IMR-90 (cell line): ENCODE measurements at regions not wholly inside any gene's neighbourhood (a gene's known extent, or its start where the extent isn't known, plus 50 kb on each side); places are given as distances from the start of the nearest gene placed in this dataset.

Source experiments
- ATAC-seq: fragments of 200-7000 bp; cut with Tn5 transposase; 2 replicates; pipeline ENCODE4 v1.9.1; 2020; ENCODE audit warnings: low read depth, mild to moderate bottlenecking, moderate library complexity
- BruUV-seq: library from RNA; stranded (reverse); fragments of 400-500 nt; replicated peaks from 2 replicates; lab custom pipeline; 2021; lab: Mats Ljungman, UMichigan
- CTCF ChIA-PET: fragments of 300-600 bp; formaldehyde crosslinking; extraction: SDS; loops from one replicate; lab custom pipeline; 2021; ENCODE audit warnings: antibody characterized with exemption; lab: Yijun Ruan, JAX
- POLR2A ChIA-PET: fragments of 300-600 bp; sonication (Branson Sonifier 250); formaldehyde crosslinking; loops from one replicate; lab custom pipeline; 2022; ENCODE audit warnings: antibody characterized with exemption; ENCODE audit not compliant: unreplicated experiment; lab: Charles Lee
- DNase-seq: peaks from one replicate; pipeline ENCODE4 v3.0.0; 2013
- H2AFZ ChIP-seq: replicated peaks from 2 replicates; pipeline ENCODE3; 2013; ENCODE audit warnings: low read length, mild to moderate bottlenecking; ENCODE audit not compliant: poor library complexity
- H2AK5ac ChIP-seq: 2 replicates; pipeline ENCODE4 v1.6.1; 2013; ENCODE audit warnings: low read depth, low read length, inconsistent platforms
- H2AK9ac ChIP-seq: replicated peaks from 2 replicates; pipeline ENCODE3; 2013; ENCODE audit warnings: mild to moderate bottlenecking, low read depth, low read length, moderate library complexity; ENCODE audit not compliant: poor library complexity
- H2BK120ac ChIP-seq: 2 replicates; pipeline ENCODE4 v1.6.1; 2013; ENCODE audit warnings: low read depth, low read length, inconsistent platforms
- H2BK15ac ChIP-seq: 3 replicates; pipeline ENCODE4 v1.6.1; 2013; ENCODE audit warnings: low read depth, low read length, inconsistent platforms
- H2BK20ac ChIP-seq: 2 replicates; pipeline ENCODE4 v1.6.1; 2013; ENCODE audit warnings: low read depth, mild to moderate bottlenecking, inconsistent platforms, low read length, moderate library complexity
- H2BK5ac ChIP-seq: 2 replicates; pipeline ENCODE4 v1.6.1; 2013; ENCODE audit warnings: mild to moderate bottlenecking, low read depth, low read length, inconsistent platforms; ENCODE audit not compliant: poor library complexity, severe bottlenecking
- H3K14ac ChIP-seq: replicated peaks from 2 replicates; pipeline ENCODE4 v1.6.1; 2013; ENCODE audit warnings: low read depth, low read length, inconsistent platforms
- H3K18ac ChIP-seq: 2 replicates; pipeline ENCODE4 v1.6.1; 2013; ENCODE audit warnings: low read depth, low read length, control low read depth
- H3K23ac ChIP-seq: 2 replicates; pipeline ENCODE4 v1.6.1; 2013; ENCODE audit warnings: low read depth, low read length, inconsistent platforms
- H3K27ac ChIP-seq: 2 replicates; pipeline ENCODE4 v1.5.1; 2013; ENCODE audit warnings: mild to moderate bottlenecking, control low read depth, low read length; ENCODE audit not compliant: insufficient read depth
- H3K27me3 ChIP-seq: 2 replicates; pipeline ENCODE4 v1.6.1; 2013; ENCODE audit warnings: low read length; ENCODE audit not compliant: control insufficient read depth, insufficient read depth
- H3K36me3 ChIP-seq: 2 replicates; pipeline ENCODE4 v1.6.1; 2013; ENCODE audit warnings: low read length, mixed read lengths; ENCODE audit not compliant: control insufficient read depth, insufficient read depth
- H3K4ac ChIP-seq: 2 replicates; pipeline ENCODE4 v1.6.1; 2013; ENCODE audit warnings: low read depth, low read length, inconsistent platforms
- H3K4me1 ChIP-seq: 2 replicates; pipeline ENCODE4 v1.6.1; 2013; ENCODE audit warnings: low read length, mixed read lengths; ENCODE audit not compliant: control insufficient read depth, insufficient read depth
- H3K4me2 ChIP-seq: 2 replicates; pipeline ENCODE4 v1.6.1; 2013; ENCODE audit warnings: low read depth, mild to moderate bottlenecking, control low read depth, low read length, moderate library complexity
- H3K4me3 ChIP-seq: 2 replicates; pipeline ENCODE4 v1.5.1; 2013; ENCODE audit warnings: low read depth, mild to moderate bottlenecking, control low read depth, low read length, moderate library complexity; ENCODE audit not compliant: insufficient read depth
- H3K56ac ChIP-seq: 2 replicates; pipeline ENCODE4 v1.6.1; 2013; ENCODE audit warnings: low read length, inconsistent platforms; ENCODE audit not compliant: insufficient read depth; ENCODE audit errors: extremely low read depth
- H3K79me1 ChIP-seq, 2 experiments: 2 replicates each; pipeline ENCODE4 v1.6.1; 2013; ENCODE audit warnings: low read length in 2 of 2, inconsistent platforms in 1 of 2, low read depth in 1 of 2
- H3K9ac ChIP-seq: 2 replicates; pipeline ENCODE4 v1.6.1; 2013; ENCODE audit warnings: low read depth, low read length, control low read depth
- H3K9me1 ChIP-seq: 2 replicates; pipeline ENCODE4 v1.6.1; 2013; ENCODE audit warnings: low read length, inconsistent platforms; ENCODE audit not compliant: insufficient read depth
- H3K9me3 ChIP-seq: 2 replicates; pipeline ENCODE4 v1.6.1; 2013; ENCODE audit warnings: low read length; ENCODE audit not compliant: control insufficient read depth, insufficient read depth
- H4K20me1 ChIP-seq: 2 replicates; pipeline ENCODE4 v1.6.1; 2013; ENCODE audit warnings: low read length, inconsistent platforms; ENCODE audit not compliant: insufficient read depth
- H4K5ac ChIP-seq: 2 replicates; pipeline ENCODE4 v1.6.1; 2013; ENCODE audit warnings: mild to moderate bottlenecking, low read depth, low read length, control low read depth
- H4K8ac ChIP-seq, 2 experiments: 2 replicates each; pipeline ENCODE4 v1.6.1; 2013; ENCODE audit warnings: low read depth in 2 of 2, low read length in 2 of 2, control low read depth in 1 of 2, inconsistent platforms in 1 of 2
- H4K91ac ChIP-seq: 2 replicates; pipeline ENCODE4 v1.6.1; 2013; ENCODE audit warnings: low read depth, low read length, inconsistent platforms; ENCODE audit not compliant: insufficient read depth
- BHLHE40 ChIP-seq: fragments of 150-350 bp; IDR thresholded peaks from 2 replicates; pipeline ENCODE4 v1.6.1; 2016; ENCODE audit warnings: mild to moderate bottlenecking, low read depth, low read length
- CEBPB ChIP-seq: IDR thresholded peaks from 2 replicates; pipeline ENCODE4 v1.6.1; 2012; ENCODE audit warnings: low read depth, low read length, improper control_type of control experiment
- CHD1 ChIP-seq: IDR thresholded peaks from 2 replicates; pipeline ENCODE4 v1.6.1; 2012; ENCODE audit warnings: low read depth, low read length, improper control_type of control experiment
- FOS ChIP-seq: fragments of 150-350 bp; IDR thresholded peaks from 2 replicates; pipeline ENCODE4 v1.6.1; 2016; ENCODE audit warnings: low read depth, low read length
- MAZ ChIP-seq: IDR thresholded peaks from 2 replicates; pipeline ENCODE4 v1.6.1; 2012; ENCODE audit warnings: low read depth, mild to moderate bottlenecking, low read length, improper control_type of control experiment, moderate library complexity, borderline replicate concordance
- MXI1 ChIP-seq: IDR thresholded peaks from 2 replicates; pipeline ENCODE4 v1.6.1; 2012; ENCODE audit warnings: low read depth, mild to moderate bottlenecking, low read length, moderate library complexity, borderline replicate concordance
- NFE2L2 ChIP-seq: fragments of 150-350 bp; IDR thresholded peaks from 2 replicates; pipeline ENCODE4 v1.6.1; 2016; ENCODE audit warnings: low read depth, mild to moderate bottlenecking, low read length
- POLR2A ChIP-seq: IDR thresholded peaks from 2 replicates; pipeline ENCODE4 v1.6.1; 2012; ENCODE audit warnings: mild to moderate bottlenecking, low read depth, low read length
- RAD21 ChIP-seq: IDR thresholded peaks from 2 replicates; pipeline ENCODE4 v1.6.1; 2012; ENCODE audit warnings: low read length, improper control_type of control experiment
- RCOR1 ChIP-seq: IDR thresholded peaks from 2 replicates; pipeline ENCODE4 v1.6.1; 2012; ENCODE audit warnings: mild to moderate bottlenecking, low read length, improper control_type of control experiment; ENCODE audit not compliant: insufficient replicate concordance
- SMC3 ChIP-seq: fragments of 150-350 bp; IDR thresholded peaks from 2 replicates; pipeline ENCODE4 v1.6.1; 2016; ENCODE audit warnings: low read depth, mild to moderate bottlenecking, antibody characterized with exemption, low read length, moderate library complexity
- WGBS, 2 experiments: methylation state at CpG; one replicate each; pipeline versions ENCODE4 v1.1.5 to v1.1.7; 2013; ENCODE audit warnings: missing lambda C conversion rate in 2 of 2; ENCODE audit not compliant: insufficient read length in 1 of 2; ENCODE audit errors: extremely low coverage in 2 of 2; 5-methylcytosine and 5-hydroxymethylcytosine counted together
- dilution Hi-C: fragments of 300-500 bp; cut with HindIII; formaldehyde crosslinking; loops from one replicate; pipeline ENCODE4 v1.14.3; 2018; ENCODE audit warnings: low sequenced_read_pairs; ENCODE audit not compliant: unreplicated experiment
- in situ Hi-C: fragments of 300-500 bp; cut with MboI; formaldehyde crosslinking; loops from 3 replicates; pipeline ENCODE4 v1.14.3; 2019; ENCODE audit warnings: low sequenced_read_pairs, inconsistent platforms, mixed read lengths
- intact Hi-C: fragments of 100-400 bp; cut with micrococcal nuclease; formaldehyde crosslinking; loops from 2 replicates; pipeline ENCODE4 v1.10.0; 2022
- TF ChIP-seq, protein P1 (sequence below): fragments of 150-350 bp; IDR thresholded peaks from 2 replicates; pipeline ENCODE4 v1.6.1; 2016; ENCODE audit warnings: low read depth, mild to moderate bottlenecking, low read length, moderate library complexity, borderline replicate concordance
- TF ChIP-seq, protein P2 (sequence below): conservative IDR thresholded peaks from 2 replicates; pipeline ENCODE4 v1.5.1; 2012; ENCODE audit warnings: mild to moderate bottlenecking, low read depth, low read length, improper control_type of control experiment

DNA sequence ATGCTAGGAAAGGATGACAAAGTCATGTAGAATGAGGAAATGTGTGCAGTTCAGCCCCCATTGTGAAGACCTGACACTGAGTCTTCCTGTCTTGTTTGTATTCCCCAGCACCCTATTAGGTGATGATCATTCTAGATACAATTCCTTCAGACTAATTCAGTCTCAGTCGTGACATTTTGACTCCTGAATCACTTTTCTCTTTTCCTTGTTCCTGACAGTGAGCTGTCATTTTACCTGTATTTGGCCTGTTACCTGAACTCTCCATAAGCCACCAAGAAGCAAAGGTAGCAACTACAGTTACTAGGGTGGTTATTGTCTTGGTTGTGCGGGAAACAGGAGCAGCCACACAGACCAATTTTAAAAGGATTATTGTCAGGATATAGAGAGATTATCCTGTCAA lies 111.4 kb upstream of the TAC1 start:
- H3K4ac ChIP-seq: no peak overlapping the region
- BruUV-seq: no TSS peak
- no peaks in the 10 kb centered on the region for H3K4me1 ChIP-seq
- ChIA-PET CTCF (no interaction called here), POLR2A (no interaction called here)
- H4K5ac ChIP-seq: no peak overlapping the region
- H3K27ac ChIP-seq: no peak overlapping the region
- ATAC-seq (no peak), DNase-seq (no peak)
- TF ChIP-seq CHD1: no peak
- TF ChIP-seq CEBPB: no peak
- TF ChIP-seq, protein P1, sequence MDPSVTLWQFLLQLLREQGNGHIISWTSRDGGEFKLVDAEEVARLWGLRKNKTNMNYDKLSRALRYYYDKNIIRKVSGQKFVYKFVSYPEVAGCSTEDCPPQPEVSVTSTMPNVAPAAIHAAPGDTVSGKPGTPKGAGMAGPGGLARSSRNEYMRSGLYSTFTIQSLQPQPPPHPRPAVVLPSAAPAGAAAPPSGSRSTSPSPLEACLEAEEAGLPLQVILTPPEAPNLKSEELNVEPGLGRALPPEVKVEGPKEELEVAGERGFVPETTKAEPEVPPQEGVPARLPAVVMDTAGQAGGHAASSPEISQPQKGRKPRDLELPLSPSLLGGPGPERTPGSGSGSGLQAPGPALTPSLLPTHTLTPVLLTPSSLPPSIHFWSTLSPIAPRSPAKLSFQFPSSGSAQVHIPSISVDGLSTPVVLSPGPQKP: no peak
- no peak for TF ChIP-seq BHLHE40
- TF ChIP-seq POLR2A: no peak
- no peak for TF ChIP-seq RAD21
- TF ChIP-seq, protein P2, sequence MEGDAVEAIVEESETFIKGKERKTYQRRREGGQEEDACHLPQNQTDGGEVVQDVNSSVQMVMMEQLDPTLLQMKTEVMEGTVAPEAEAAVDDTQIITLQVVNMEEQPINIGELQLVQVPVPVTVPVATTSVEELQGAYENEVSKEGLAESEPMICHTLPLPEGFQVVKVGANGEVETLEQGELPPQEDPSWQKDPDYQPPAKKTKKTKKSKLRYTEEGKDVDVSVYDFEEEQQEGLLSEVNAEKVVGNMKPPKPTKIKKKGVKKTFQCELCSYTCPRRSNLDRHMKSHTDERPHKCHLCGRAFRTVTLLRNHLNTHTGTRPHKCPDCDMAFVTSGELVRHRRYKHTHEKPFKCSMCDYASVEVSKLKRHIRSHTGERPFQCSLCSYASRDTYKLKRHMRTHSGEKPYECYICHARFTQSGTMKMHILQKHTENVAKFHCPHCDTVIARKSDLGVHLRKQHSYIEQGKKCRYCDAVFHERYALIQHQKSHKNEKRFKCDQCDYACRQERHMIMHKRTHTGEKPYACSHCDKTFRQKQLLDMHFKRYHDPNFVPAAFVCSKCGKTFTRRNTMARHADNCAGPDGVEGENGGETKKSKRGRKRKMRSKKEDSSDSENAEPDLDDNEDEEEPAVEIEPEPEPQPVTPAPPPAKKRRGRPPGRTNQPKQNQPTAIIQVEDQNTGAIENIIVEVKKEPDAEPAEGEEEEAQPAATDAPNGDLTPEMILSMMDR: no peak
- no peak for TF ChIP-seq MXI1
- TF ChIP-seq MAZ: no peak
- no peak for TF ChIP-seq SMC3
- TF ChIP-seq NFE2L2: no peak
- no peak for TF ChIP-seq FOS
- TF ChIP-seq RCOR1: no peak
- H2BK5ac ChIP-seq: no peak overlapping the region
- no peak overlapping the region for H3K4me3 ChIP-seq
- no peaks in the 10 kb centered on the region for H3K79me1 ChIP-seq
- dilution Hi-C loops: no loop called here
- no peak overlapping the region for H3K14ac ChIP-seq
- H3K23ac ChIP-seq: no peak overlapping the region
- H2BK120ac ChIP-seq: no peak overlapping the region
- no peak overlapping the region for H3K18ac ChIP-seq
- no peaks in the 10 kb centered on the region for H3K9me1 ChIP-seq
- H2BK15ac ChIP-seq: no peak overlapping the region
- no peaks in the 10 kb centered on the region for H3K27me3 ChIP-seq
- intact Hi-C loops: no loop called here
- H3K4me2 ChIP-seq: no peak overlapping the region
- H3K56ac ChIP-seq: no peak overlapping the region
- in situ Hi-C loops: no loop called here
- no peak overlapping the region for H2AK5ac ChIP-seq
- peaks cover 7% of the 10 kb centered on the region for H3K9me3 ChIP-seq
- H3K9ac ChIP-seq: no peak overlapping the region
- H4K91ac ChIP-seq: no peak overlapping the region
- no peak overlapping the region for H4K8ac ChIP-seq
- H2BK20ac ChIP-seq: no peak overlapping the region
- WGBS, 2 experiments: no CpG with 5 or more reads among the region's 2 CpGs
- H4K20me1 ChIP-seq: no peaks in the 10 kb centered on the region
- H2AFZ ChIP-seq: no peak overlapping the region
- no peaks in the 10 kb centered on the region for H3K36me3 ChIP-seq
- no peak overlapping the region for H2AK9ac ChIP-seq
